CD4-positive, CD25-positive, alpha-beta regulatory T cell (primary cell): ENCODE measurements at regions not wholly inside any gene's neighbourhood (a gene's known extent, or its start where the extent isn't known, plus 50 kb on each side); places are given as distances from the start of the nearest gene placed in this dataset.
A peak's percentile ranks its signal among the peaks of the same experiment; 100 is the strongest.

Source experiments
- ATAC-seq, 2 donors: fragments of 150-1000 bp; cut with Tn5 transposase; one replicate each; pipeline ENCODE4 v1.10.0; 2021; ENCODE audit warnings: low read depth in 2 of 2, moderate number of reproducible peaks in 2 of 2, moderate library complexity in 1 of 2
- DNase-seq, 3 donors: peaks; one replicate each; pipeline versions ENCODE4 v3.0.0 to v3.0.0-alpha.2; 2012 to 2022; ENCODE audit warnings: mixed read lengths in 1 of 3
- H3K27ac ChIP-seq: one replicate; pipeline ENCODE4 v1.7.0; 2013; ENCODE audit warnings: mild to moderate bottlenecking, low read length; ENCODE audit not compliant: insufficient read depth, poor library complexity, severe bottlenecking
- H3K27me3 ChIP-seq: one replicate; pipeline ENCODE4 v1.7.0; 2013; ENCODE audit warnings: low read length; ENCODE audit not compliant: control insufficient read depth, insufficient read depth
- H3K36me3 ChIP-seq: one replicate; pipeline ENCODE4 v1.7.0; 2013; ENCODE audit warnings: mild to moderate bottlenecking, low read length, moderate library complexity; ENCODE audit not compliant: control insufficient read depth, insufficient read depth
- H3K4me1 ChIP-seq: 2 replicates; pipeline ENCODE4 v1.7.0; 2013; ENCODE audit warnings: mild to moderate bottlenecking, low read length; ENCODE audit not compliant: insufficient read depth, control insufficient read depth, poor library complexity, severe bottlenecking
- H3K4me3 ChIP-seq: one replicate; pipeline ENCODE4 v1.7.0; 2013; ENCODE audit warnings: low read depth, mild to moderate bottlenecking, low read length, moderate library complexity
- H3K9me3 ChIP-seq, 2 experiments: 1 replicate in 1 of 2; 2 replicates in 1 of 2; pipeline ENCODE4 v1.7.0; 2013; ENCODE audit warnings: low read length in 2 of 2, mild to moderate bottlenecking in 1 of 2, moderate library complexity in 1 of 2; ENCODE audit not compliant: control insufficient read depth in 2 of 2
- H3K27ac Mint-ChIP-seq, 3 donors: one replicate each; pipeline ENCODE4 v1.8.0; 2020 to 2022; ENCODE audit warnings: mild to moderate bottlenecking in 3 of 3, mixed read lengths in 3 of 3, moderate library complexity in 2 of 3
- H3K27me3 Mint-ChIP-seq: one replicate; pipeline ENCODE4 v1.8.0; 2022; ENCODE audit warnings: mild to moderate bottlenecking, mixed read lengths
- H3K36me3 Mint-ChIP-seq: one replicate; pipeline ENCODE4 v1.8.0; 2020; ENCODE audit warnings: mixed read lengths
- H3K4me1 Mint-ChIP-seq, 4 donors: one replicate each; pipeline ENCODE4 v1.8.0; 2020 to 2022; ENCODE audit warnings: mixed read lengths in 4 of 4, mild to moderate bottlenecking in 1 of 4
- H3K4me3 Mint-ChIP-seq, 4 donors: one replicate each; pipeline ENCODE4 v1.8.0; 2020 to 2022; ENCODE audit warnings: mild to moderate bottlenecking in 4 of 4, mixed read lengths in 4 of 4, moderate library complexity in 3 of 4
- H3K9me3 Mint-ChIP-seq, 7 donors: one replicate each; pipeline ENCODE4 v1.8.0; 2020 to 2022; ENCODE audit warnings: mixed read lengths in 7 of 7, mild to moderate bottlenecking in 3 of 7, moderate library complexity in 2 of 7

- no peak overlapping the region for H3K27ac ChIP-seq
- H3K27me3 ChIP-seq: no peaks in the 10 kb centered on the region
- DNase-seq (no peak), ATAC-seq (no peak)
- H3K4me3 Mint-ChIP-seq: peak overlapping the region in 1 of 4 donors; percentile 44
- no peaks in the 10 kb centered on the region for H3K27me3 Mint-ChIP-seq
- H3K9me3 Mint-ChIP-seq: peaks cover 0 to 2% (median 0%) of the 10 kb centered on the region in 7 donors
- H3K4me1 Mint-ChIP-seq: no peaks in the 10 kb centered on the region
- no peaks in the 10 kb centered on the region for H3K4me1 ChIP-seq
- H3K36me3 Mint-ChIP-seq: no peaks in the 10 kb centered on the region
- H3K36me3 ChIP-seq: no peaks in the 10 kb centered on the region
- H3K4me3 ChIP-seq: no peak overlapping the region
- no peak overlapping the region for H3K27ac Mint-ChIP-seq
- no peaks in the 10 kb centered on the region for H3K9me3 ChIP-seq
Observed at GRCh38 chr1:56137521-56138505, 441.6 kb downstream of the PLPP3 start.

GRCh38 chr1:56137090-56137489 lies 442.3 kb downstream of the PLPP3 start:
- Histone ChIP-seq H3K36me3 (no peaks in the 10 kb centered on the region), H3K9me3 (no peaks in the 10 kb centered on the region), H3K4me1 (no peaks in the 10 kb centered on the region), H3K27ac (no peak overlapping the region), H3K27me3 (no peaks in the 10 kb centered on the region), H3K4me3 (no peak overlapping the region)
- H3K4me3 Mint-ChIP-seq: no peak overlapping the region
- H3K4me1 Mint-ChIP-seq: peaks cover 0 to 2% (median 0%) of the 10 kb centered on the region in 4 donors
- H3K36me3 Mint-ChIP-seq: no peaks in the 10 kb centered on the region
- ATAC-seq (no peak), DNase-seq (no peak)
- no peak overlapping the region for H3K27ac Mint-ChIP-seq
- peaks cover 0 to 2% (median 0%) of the 10 kb centered on the region in 7 donors for H3K9me3 Mint-ChIP-seq
- H3K27me3 Mint-ChIP-seq: no peaks in the 10 kb centered on the region

- no peaks in the 10 kb centered on the region for H3K9me3 ChIP-seq
- no peak overlapping the region for H3K4me3 ChIP-seq
- Mint-ChIP-seq H3K27me3 (no peaks in the 10 kb centered on the region), H3K27ac (no peak overlapping the region), H3K36me3 (no peaks in the 10 kb centered on the region), H3K4me1 (peaks cover 0 to 2% (median 0%) of the 10 kb centered on the region in 4 donors), H3K4me3 (no peak overlapping the region), H3K9me3 (peaks cover 0 to 2% (median 0%) of the 10 kb centered on the region in 7 donors)
- ATAC-seq: no peak
- no peak for DNase-seq
- H3K27me3 ChIP-seq: no peaks in the 10 kb centered on the region
- no peaks in the 10 kb centered on the region for H3K36me3 ChIP-seq
- no peaks in the 10 kb centered on the region for H3K4me1 ChIP-seq
- no peak overlapping the region for H3K27ac ChIP-seq
Observed at GRCh38 chr1:56135864-56136147, 443.6 kb downstream of the PLPP3 start.

- Histone ChIP-seq H3K4me3 (no peak overlapping the region), H3K9me3 (no peaks in the 10 kb centered on the region), H3K36me3 (no peaks in the 10 kb centered on the region), H3K4me1 (no peaks in the 10 kb centered on the region), H3K27me3 (no peaks in the 10 kb centered on the region), H3K27ac (no peak overlapping the region)
- no peak for DNase-seq
- H3K36me3 Mint-ChIP-seq: no peaks in the 10 kb centered on the region
- H3K4me3 Mint-ChIP-seq: no peak overlapping the region
- peaks cover 0 to 2% (median 0%) of the 10 kb centered on the region in 7 donors for H3K9me3 Mint-ChIP-seq
- H3K27ac Mint-ChIP-seq: no peak overlapping the region
- H3K27me3 Mint-ChIP-seq: no peaks in the 10 kb centered on the region
- ATAC-seq: no peak
- peaks cover 0 to 2% (median 0%) of the 10 kb centered on the region in 4 donors for H3K4me1 Mint-ChIP-seq
Observed at GRCh38 chr1:56135069-56135863, 444.1 kb downstream of the PLPP3 start.

GRCh38 chr1:56133522-56134472 lies 445.6 kb downstream of the PLPP3 start:
- Mint-ChIP-seq H3K27ac (no peak overlapping the region), H3K27me3 (no peaks in the 10 kb centered on the region), H3K4me1 (peaks cover 0 to 2% (median 0%) of the 10 kb centered on the region in 4 donors), H3K4me3 (no peak overlapping the region), H3K9me3 (peaks cover 0 to 2% (median 0%) of the 10 kb centered on the region in 7 donors), H3K36me3 (no peaks in the 10 kb centered on the region)
- no peak overlapping the region for H3K4me3 ChIP-seq
- H3K9me3 ChIP-seq: no peaks in the 10 kb centered on the region
- no peaks in the 10 kb centered on the region for H3K4me1 ChIP-seq
- no peak overlapping the region for H3K27ac ChIP-seq
- H3K27me3 ChIP-seq: no peaks in the 10 kb centered on the region
- DNase-seq: no peak
- H3K36me3 ChIP-seq: no peaks in the 10 kb centered on the region
- no peak for ATAC-seq

GRCh38 chr1:56132520-56132919 lies 446.8 kb downstream of the PLPP3 start:
- no peaks in the 10 kb centered on the region for H3K9me3 ChIP-seq
- Mint-ChIP-seq H3K9me3 (peaks cover 0 to 3% (median 0%) of the 10 kb centered on the region in 7 donors), H3K4me3 (no peak overlapping the region), H3K27me3 (no peaks in the 10 kb centered on the region), H3K36me3 (no peaks in the 10 kb centered on the region), H3K4me1 (peaks cover 0 to 2% (median 0%) of the 10 kb centered on the region in 4 donors), H3K27ac (no peak overlapping the region)
- DNase-seq (no peak), ATAC-seq (no peak)
- no peaks in the 10 kb centered on the region for H3K36me3 ChIP-seq
- no peak overlapping the region for H3K27ac ChIP-seq
- H3K27me3 ChIP-seq: no peaks in the 10 kb centered on the region
- H3K4me3 ChIP-seq: no peak overlapping the region
- no peaks in the 10 kb centered on the region for H3K4me1 ChIP-seq

- Histone ChIP-seq H3K9me3 (no peaks in the 10 kb centered on the region), H3K36me3 (no peaks in the 10 kb centered on the region), H3K4me3 (no peak overlapping the region), H3K27me3 (no peaks in the 10 kb centered on the region), H3K4me1 (no peaks in the 10 kb centered on the region), H3K27ac (no peak overlapping the region)
- H3K27ac Mint-ChIP-seq: no peak overlapping the region
- ATAC-seq (no peak), DNase-seq (no peak)
- no peaks in the 10 kb centered on the region for H3K27me3 Mint-ChIP-seq
- H3K4me1 Mint-ChIP-seq: peaks cover 0 to 2% (median 0%) of the 10 kb centered on the region in 4 donors
- H3K36me3 Mint-ChIP-seq: no peaks in the 10 kb centered on the region
- H3K4me3 Mint-ChIP-seq: no peak overlapping the region
- peaks cover 0 to 7% (median 2%) of the 10 kb centered on the region in 7 donors for H3K9me3 Mint-ChIP-seq
Observed at GRCh38 chr1:56129837-56130236, 449.5 kb downstream of the PLPP3 start.
